Left lung (tissue), 4 donors: ENCODE measurements at regions not wholly inside any gene's neighbourhood (a gene's known extent, or its start where the extent isn't known, plus 50 kb on each side); places are given as distances from the start of the nearest gene placed in this dataset.

Experiments
- ATAC-seq: fragments of 200-7000 bp; cut with Tn5 transposase; one replicate; pipeline ENCODE4 v1.9.1; 2020; ENCODE audit warnings: moderate library complexity
- DNase-seq, 4 donors: peaks; one replicate each; pipeline ENCODE4 v3.0.0-alpha.2; 2013 to 2020
- H3K27ac ChIP-seq, 2 donors: fragments of 200-600 bp; sonication (generic) in 1 of 2; one replicate each; pipeline versions ENCODE4 v1.5.0 to v1.8.0; 2020 to 2021
- H3K27me3 ChIP-seq, 2 donors: fragments of 200-600 bp; sonication (generic) in 1 of 2; one replicate each; pipeline versions ENCODE4 v1.5.0 to v1.8.0; 2020 to 2021
- H3K36me3 ChIP-seq, 2 donors: fragments of 200-600 bp; sonication (generic) in 1 of 2; one replicate each; pipeline versions ENCODE4 v1.5.0 to v1.8.0; 2020 to 2021
- H3K4me1 ChIP-seq, 2 donors: fragments of 200-600 bp; one replicate each; pipeline ENCODE4 v1.8.0; 2021
- H3K4me3 ChIP-seq, 2 donors: fragments of 200-600 bp; sonication (generic) in 1 of 2; one replicate each; pipeline versions ENCODE4 v1.5.0 to v1.8.0; 2020 to 2021; ENCODE audit warnings: mild to moderate bottlenecking in 1 of 2
- H3K9me3 ChIP-seq, 2 donors: fragments of 200-600 bp; sonication (generic) in 1 of 2; one replicate each; pipeline versions ENCODE4 v1.5.0 to v1.8.0; 2020 to 2021
- CTCF ChIP-seq, 2 donors: fragments of 200-600 bp; sonication (generic) in 1 of 2; IDR thresholded peaks; one replicate each; pipeline versions ENCODE4 v1.5.0 to v1.8.0; 2021; ENCODE audit warnings: antibody characterized with exemption in 2 of 2
- intact Hi-C, 2 donors: fragments of 100-400 bp; cut with DNase I; formaldehyde crosslinking; loops; one replicate each; pipeline versions ENCODE4 v1.11.2 to v1.14.2; 2022
- donor health status: DM: no; HTN: yes; CAD: no.
- donor health status: DM: no; HTN: no; CAD: no.

- ATAC-seq (no peak), DNase-seq (no peak)
- H3K4me1 ChIP-seq = peaks cover 0 to 12% of the 10 kb centered on the region in 2 donors
- intact Hi-C loops = loop anchor here (5.0 to 10.0 kb wide), 2 partner anchors 327 to 329 kb away; partner anchors contain the start of gene SNX18 (in 2 of the 2)
- H3K27ac ChIP-seq = no peak overlapping the region
- no peaks in the 10 kb centered on the region for H3K36me3 ChIP-seq
- TF ChIP-seq CTCF (IDR thresholded peaks at IDR 0.05) = no peak
- no peak overlapping the region for H3K4me3 ChIP-seq
- no peaks in the 10 kb centered on the region for H3K9me3 ChIP-seq
- no peaks in the 10 kb centered on the region for H3K27me3 ChIP-seq
Measured at GRCh38 chr5:54844266-54844665, 141.1 kb downstream of the ESM1 start.

GRCh38 chr5:54841481-54841880, 143.9 kb downstream of the ESM1 start:
- intact Hi-C loops = loop anchor here (5.0 to 10.0 kb wide), 2 partner anchors 324 to 327 kb away; partner anchors contain the start of gene SNX18 (in 2 of the 2)
- Histone ChIP-seq H3K36me3 (no peaks in the 10 kb centered on the region), H3K27ac (no peak overlapping the region), H3K4me1 (peaks cover 0 to 21% of the 10 kb centered on the region in 2 donors), H3K4me3 (no peak overlapping the region), H3K27me3 (no peaks in the 10 kb centered on the region), H3K9me3 (no peaks in the 10 kb centered on the region)
- no peak for TF ChIP-seq CTCF (IDR thresholded peaks at IDR 0.05)
- ATAC-seq (no peak), DNase-seq (no peak)

GRCh38 chr5:54838843-54839242, 146.6 kb downstream of the ESM1 start:
- H3K36me3 ChIP-seq = no peaks in the 10 kb centered on the region
- peaks cover 0 to 31% of the 10 kb centered on the region in 2 donors for H3K4me1 ChIP-seq
- no peak overlapping the region for H3K4me3 ChIP-seq
- no peaks in the 10 kb centered on the region for H3K9me3 ChIP-seq
- intact Hi-C loops = no loop called here
- DNase-seq = no peak
- TF ChIP-seq CTCF (IDR thresholded peaks at IDR 0.05) = no peak
- H3K27me3 ChIP-seq = no peaks in the 10 kb centered on the region
- H3K27ac ChIP-seq = no peak overlapping the region
- ATAC-seq = no peak

- H3K4me1 ChIP-seq = peaks cover 0 to 40% of the 10 kb centered on the region in 2 donors
- no peaks in the 10 kb centered on the region for H3K9me3 ChIP-seq
- DNase-seq = no peak
- no peaks in the 10 kb centered on the region for H3K27me3 ChIP-seq
- intact Hi-C loops = no loop called here
- no peak for ATAC-seq
- no peak overlapping the region for H3K4me3 ChIP-seq
- no peak overlapping the region for H3K27ac ChIP-seq
- no peaks in the 10 kb centered on the region for H3K36me3 ChIP-seq
- no peak for TF ChIP-seq CTCF (IDR thresholded peaks at IDR 0.05)
Measured at GRCh38 chr5:54837981-54838380, 147.4 kb downstream of the ESM1 start.

- ATAC-seq = no peak
- H3K9me3 ChIP-seq = no peaks in the 10 kb centered on the region
- H3K4me1 ChIP-seq = peaks cover 0 to 44% of the 10 kb centered on the region in 2 donors
- DNase-seq = no peak
- no peaks in the 10 kb centered on the region for H3K27me3 ChIP-seq
- H3K27ac ChIP-seq = peak overlapping the region in 1 of 2 donors; percentile 55
- H3K36me3 ChIP-seq = no peaks in the 10 kb centered on the region
- no peak for TF ChIP-seq CTCF (IDR thresholded peaks at IDR 0.05)
- intact Hi-C loops = no loop called here
- no peak overlapping the region for H3K4me3 ChIP-seq
Measured at GRCh38 chr5:54837093-54837492, 148.3 kb downstream of the ESM1 start.
